GM03348 (cell line): ENCODE measurements at regions not wholly inside any gene's neighbourhood (a gene's known extent, or its start where the extent isn't known, plus 50 kb on each side); places are given as distances from the start of the nearest gene placed in this dataset.
"Not testable (repeated sequence)": the region's sequence is repeated elsewhere in the genome, so short reads cannot be mapped to it uniquely, and the experiment has no call there.

Experiments used
- DNase-seq: peaks from one replicate; pipeline ENCODE4 v3.0.0; 2012; ENCODE audit warnings: low spot score

DNA sequence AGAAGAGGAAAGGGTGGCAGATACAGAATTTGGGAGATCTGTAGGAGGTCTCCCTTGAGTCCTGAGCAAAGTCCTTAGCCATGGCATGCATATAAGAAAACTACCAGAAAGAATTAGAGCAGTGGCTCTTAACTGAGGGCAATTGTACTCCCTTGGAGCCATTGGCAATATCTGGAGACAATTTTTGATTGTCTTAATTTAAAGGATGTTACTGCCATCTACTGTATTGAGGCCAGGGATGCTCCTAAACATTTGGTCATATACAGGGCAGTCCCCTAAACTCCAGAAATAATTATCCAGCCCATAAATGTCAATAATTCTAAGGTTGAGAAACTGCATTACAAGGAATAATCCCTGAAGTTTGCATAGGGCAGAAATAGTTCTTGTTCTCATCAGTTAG, 136.4 kb upstream of the ODAD2 start:
- DNase-seq = peak; percentile 15

DNA sequence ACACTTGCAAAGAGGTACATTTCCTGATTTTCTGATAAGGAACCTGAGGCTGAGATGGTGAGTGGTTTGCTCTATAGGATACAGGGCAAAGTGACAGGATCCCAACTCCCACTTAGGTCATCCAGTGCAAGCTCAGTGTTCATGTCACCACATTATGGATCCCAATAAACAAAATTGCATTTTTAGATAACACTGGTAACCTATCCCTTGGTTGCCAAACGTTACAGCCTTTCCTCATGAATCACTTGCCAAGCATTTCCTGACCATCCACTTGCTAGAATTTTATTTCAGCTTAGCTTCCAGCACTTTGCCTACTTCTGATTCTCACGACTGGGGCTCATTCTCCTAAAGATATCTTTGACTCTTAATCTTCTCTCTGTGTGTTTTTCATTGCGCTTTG, 131.4 kb upstream of the ODAD2 start:
- DNase-seq = peak; percentile 56

DNA sequence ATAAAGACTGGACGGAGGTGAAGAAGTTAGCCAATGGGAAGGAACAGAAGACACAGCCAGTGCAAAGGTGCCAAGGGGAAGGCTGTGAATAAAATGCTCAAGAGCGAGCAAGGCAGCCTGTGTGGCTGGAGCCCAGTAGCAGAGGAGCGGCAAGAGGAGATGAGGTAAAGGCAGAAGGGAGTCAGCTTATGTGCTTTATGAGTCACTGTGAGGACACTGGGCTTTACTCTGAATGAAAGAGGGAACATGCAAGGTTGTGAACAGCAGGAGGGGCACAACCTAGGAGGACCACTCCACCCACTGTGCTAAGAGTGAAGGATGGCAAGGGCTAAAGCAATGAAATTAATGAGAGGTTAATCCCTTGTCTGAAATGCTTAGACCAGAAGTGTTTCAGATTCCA, 129.0 kb upstream of the ODAD2 start:
- DNase-seq = no peak

DNA sequence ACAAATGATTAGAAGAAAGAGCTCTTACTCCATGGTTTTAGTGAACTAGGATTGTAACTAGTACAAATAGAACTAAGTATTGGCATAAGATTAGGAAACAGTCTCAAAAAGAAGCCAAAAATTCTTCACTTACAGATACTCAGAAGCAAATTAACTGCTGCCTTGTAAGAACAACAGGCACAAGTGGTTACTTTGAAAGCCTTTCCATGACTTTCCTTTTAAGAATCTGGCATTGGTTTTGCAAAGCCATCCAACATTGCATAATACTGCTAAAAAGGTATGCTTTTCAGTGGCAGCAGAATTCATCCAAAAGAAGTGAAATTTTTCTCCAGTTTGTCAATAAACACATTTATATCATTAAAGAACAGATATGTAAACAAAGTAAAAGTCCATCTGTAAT, 126.8 kb upstream of the ODAD2 start:
- DNase-seq = peak; percentile 46

DNA sequence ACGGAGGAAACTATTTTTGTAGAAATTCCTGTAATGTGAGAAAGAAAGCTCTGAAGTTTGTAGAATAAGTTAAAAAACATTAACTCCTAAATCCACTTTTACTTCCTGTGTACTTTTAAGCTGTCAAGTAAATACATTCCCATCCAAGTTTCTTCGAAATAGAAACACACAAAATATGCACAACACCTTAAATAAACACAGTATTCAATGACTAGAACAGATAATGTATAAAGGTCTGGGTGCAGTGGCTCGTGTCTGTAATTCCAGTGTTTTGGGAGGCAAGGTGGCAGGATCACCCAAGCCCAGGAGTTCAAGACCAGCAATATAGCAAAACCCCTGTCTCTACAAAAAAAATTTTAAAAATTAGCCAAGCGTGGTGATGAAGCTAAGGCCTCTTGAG, 121.9 kb upstream of the ODAD2 start:
- DNase-seq = no peak

DNA sequence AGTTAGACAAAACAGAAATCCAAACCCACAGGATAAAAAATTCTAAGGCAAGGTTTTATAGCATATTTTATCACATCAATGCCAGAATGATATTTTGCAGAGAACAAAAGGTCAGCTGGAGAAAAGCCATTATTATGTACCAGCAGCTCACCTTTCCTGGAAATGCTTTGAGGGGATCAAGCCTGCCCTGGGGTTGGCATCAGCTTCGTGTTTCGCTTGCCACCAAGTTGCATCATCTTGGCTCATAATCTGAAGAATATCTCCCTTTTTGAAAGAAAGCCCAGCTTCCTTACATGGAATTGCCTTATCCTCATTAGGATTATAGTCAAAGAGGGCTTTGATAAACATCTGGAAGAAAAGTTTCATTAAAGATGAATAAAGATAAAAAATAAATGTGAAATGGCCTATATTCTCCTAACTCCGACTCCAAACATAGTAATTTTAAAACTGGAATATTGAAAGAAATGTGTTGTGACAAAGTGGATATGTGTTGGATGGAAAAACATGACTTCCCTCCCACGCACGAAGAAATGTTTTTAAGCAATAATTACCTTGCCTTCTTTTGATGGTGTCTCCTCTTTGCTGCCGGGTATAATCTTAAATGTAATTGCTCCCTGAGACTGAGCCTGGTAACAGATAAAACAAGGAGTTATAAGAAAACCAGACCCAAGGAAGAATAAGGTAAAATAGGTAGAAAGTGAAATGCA, 121.3 kb upstream of the ODAD2 start:
- no peak for DNase-seq

DNA sequence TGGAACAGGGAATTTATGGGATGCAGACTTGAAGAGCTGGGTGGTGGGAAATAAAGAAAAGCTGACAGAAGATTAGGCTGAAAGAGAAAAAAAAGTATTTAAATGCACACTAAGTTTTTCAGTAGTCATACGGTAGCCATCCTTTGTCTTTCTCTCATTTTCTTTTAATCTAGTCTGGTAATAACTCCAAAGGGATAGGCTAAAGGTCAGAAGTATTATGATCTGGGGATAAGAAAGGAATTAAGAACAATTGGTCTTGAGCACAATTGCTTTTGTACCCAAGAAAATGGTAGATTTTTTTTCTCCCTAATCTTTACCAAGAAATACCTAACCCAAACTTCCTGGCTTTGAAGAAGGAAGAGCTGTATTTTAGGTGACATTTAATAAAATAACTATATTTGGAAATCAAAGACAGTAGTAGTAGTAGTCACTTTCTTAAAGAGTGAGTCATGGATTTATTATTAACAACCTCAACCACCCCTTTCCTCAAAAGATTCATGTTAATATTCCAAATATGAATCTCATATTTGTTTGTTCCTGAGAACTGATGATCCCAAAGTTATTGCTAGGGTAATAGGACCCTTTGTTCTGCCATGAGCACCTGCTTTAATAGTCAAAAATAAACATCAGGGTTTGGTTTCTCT, 120.2 kb upstream of the ODAD2 start:
- no peak for DNase-seq

DNA sequence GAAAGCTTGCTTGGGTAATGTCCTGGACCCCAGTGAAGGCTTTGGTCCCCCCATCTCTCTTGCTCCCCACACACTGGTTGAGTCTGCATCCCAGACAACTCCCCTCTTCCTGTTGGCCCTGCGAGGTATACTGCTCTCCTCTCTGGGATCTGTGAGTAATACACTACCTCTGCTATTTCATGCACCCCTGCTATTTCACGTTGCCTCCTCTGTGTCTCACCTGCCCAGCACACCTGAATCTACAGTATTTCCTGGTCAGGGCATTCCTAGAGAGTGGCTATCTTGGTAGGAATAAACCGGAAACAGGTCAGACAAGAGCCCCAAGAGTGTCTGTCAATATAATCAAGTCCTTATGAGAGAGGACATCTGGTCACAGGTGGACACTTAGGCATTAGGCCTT, 114.3 kb upstream of the ODAD2 start:
- DNase-seq = no peak

DNA sequence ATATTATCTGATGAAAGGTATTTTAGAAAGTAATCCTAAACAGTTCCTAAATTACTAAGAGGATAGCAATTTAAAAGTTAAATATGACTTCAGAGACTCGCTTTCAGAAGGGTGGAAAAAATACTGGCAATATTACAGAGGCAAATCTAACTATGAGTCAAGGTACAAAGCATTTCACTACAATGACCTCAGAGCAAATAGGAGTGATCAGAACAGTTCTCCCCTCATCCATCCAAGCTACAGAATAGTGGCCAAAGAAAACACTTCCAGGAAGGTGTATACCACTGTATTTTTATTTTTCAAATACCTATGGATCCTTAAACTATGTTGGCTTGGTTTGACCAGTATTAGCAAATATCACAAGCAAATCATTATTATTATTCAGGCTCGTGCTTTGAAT, 112.8 kb upstream of the ODAD2 start:
- DNase-seq = peak; percentile 47

DNA sequence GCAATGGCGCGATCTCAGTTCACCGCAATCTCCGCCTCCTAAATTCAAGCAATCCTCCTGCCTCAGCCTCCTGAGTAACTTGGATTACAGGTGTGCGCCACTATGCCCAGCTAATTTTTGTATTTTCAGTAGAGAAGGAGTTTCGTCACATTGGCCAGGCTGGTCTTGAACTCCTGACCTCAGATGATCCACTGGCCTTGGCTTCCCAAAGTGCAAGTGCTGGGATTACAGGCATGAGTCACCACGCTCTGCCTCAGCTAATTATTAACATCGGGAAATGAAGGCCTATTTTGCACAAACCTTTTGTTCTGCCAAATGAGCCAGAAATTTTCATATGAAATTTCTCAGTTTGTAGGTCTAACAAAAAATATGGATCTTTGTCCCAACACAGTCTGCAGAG, 106.7 kb upstream of the ODAD2 start:
- no peak for DNase-seq

DNA sequence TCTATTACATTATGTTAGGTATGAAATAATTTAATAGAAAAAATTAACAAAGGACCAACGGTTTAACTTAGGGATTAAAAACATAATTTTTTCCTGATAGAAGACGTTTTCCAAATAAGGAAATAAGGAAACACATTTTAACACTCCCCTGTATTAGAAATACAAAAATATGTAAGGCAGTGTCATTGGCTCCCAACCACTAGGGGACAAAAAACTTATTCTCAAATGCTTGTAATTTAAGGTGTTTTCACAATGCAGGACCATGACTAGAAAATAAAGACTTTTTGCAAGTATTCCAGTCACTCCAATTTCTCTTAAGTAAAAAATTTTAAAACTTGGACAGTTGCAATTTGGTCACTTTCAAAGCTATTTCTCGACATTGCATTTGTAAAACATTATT, 98.8 kb upstream of the ODAD2 start:
- DNase-seq = no peak

DNA sequence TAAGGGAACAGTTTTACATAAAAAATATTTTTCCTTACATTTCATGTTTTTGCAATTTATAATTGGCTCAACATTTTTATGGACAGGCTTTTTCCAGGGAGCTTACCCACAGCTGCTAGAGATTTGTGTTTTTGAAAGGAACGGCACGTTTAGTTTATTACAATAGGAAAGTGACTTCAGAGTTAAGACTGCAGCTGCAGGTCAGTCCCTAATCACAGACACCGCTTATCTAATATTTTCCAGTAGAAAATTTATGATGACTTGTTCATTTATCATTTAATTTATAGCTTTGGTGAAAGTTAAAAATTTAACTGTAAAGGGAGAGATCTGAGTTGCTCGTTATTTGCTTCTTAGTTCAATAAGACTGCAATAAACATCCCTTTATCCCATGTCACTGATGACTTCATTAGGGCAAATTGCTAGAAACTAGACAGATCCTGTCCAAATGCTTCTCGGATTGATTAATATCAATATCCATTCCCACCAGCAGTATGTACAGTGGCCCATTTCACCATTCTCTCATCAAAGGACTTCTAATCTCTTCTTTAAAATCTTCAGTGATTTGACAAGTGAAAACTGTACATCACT, 97.0 kb upstream of the ODAD2 start:
- DNase-seq = peak; percentile 13

DNA sequence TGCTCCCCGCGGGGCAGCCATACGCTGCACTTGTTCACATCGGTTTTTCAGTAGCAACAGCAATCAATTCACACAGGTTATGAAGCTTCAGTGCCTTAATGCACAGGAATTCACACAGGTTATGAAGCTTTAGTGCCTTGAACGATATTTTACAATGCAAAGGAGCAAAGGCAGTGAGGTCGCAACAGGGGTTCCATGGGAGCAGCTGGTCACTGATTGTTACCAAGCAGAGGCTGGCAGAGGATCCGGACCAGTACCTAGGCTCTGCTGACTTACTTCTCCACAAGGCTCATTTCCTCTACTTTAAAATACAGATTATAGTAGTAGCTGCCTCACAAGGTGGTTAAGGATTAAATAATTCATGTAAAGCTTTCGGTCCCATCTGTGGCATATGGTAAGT, 95.2 kb upstream of the ODAD2 start:
- no peak for DNase-seq

DNA sequence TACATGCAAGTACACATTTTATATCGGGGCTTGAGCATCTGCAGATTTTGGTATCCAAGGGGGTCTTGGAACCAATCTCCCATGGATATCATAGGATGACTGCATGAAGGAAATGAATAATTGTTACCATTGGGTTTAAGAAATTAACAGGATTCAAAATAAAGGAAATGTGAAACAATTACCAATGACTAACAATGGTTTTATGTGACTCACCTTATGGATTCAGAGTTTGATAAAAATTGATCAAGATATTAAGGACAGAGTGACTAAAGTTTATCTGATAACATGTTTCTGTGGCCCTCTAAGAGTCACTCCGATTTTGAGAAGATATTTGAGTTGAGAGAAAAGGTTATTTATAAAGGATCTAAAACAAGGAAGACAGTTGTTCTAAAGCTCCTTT, 93.0 kb upstream of the ODAD2 start:
- DNase-seq = no peak

DNA sequence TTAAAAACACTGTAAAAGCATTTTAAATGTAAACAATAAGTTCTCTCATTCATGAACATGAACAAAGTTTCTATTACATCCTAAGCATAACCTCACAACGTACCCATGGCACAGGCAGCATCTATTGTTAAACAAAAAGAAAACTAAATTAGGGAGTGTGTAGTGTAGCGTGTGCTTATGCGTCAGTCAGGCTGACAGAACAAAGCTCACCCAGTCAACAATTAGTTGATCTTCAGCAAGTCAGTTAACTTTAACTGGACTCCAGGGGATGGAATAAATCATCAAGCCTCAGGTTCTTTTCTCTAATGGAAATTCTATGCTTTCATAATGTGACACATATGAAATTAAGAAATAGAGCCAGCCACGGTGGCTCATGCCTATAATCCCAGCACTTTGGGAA, 91.6 kb upstream of the ODAD2 start:
- no peak for DNase-seq

DNA sequence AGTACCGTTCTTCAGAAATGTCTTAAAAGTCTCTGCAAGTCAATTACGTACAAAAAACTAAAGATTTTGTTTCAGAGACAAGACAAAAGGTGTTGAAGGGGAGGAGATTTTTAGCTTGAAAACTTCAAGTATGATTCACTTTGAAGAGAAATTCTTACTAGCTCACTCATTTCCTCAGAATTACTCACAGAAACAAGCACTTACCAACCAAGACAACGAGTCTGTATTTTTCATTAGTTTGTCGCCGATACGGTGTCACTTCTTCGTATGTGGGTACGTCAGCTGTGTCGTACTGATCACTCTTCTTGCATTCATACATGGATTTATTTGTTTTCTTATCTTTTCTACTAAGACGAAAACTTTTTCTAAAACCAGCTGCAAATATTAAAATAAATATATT, 90.6 kb upstream of the ODAD2 start:
- peak; percentile 38 for DNase-seq

DNA sequence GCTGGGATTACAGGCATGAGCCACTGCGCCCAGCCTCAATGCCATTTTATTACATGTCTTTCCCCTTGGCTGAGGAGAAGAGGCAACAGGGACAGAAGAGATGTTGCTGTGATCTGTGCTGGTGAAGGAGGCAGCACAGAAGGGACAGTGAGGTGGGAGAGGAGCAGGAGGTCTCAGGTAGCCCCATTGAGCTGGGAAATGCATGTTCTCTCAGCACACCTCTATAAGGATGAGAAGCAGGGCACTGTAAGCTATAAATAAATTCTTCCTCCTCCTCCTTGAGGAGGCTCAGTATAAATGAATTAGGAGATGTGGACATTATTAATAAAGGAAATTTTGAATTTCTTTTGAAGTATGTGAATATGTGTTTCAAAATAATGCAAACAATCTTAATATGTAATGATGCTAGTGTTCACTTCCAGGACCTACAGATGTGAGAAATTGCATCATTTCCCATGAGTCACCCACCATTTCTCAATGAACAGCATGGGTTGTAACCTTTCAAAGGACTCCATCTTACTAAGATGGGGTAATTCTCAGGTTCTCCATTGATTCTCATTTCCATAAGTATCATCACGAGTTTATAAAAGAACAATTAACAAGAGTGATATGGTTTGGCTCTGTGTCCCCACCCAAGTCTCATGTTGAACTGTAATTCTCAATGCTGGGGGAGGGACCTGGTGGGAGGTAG, 88.9 kb upstream of the ODAD2 start:
- peak; percentile 36 for DNase-seq

DNA sequence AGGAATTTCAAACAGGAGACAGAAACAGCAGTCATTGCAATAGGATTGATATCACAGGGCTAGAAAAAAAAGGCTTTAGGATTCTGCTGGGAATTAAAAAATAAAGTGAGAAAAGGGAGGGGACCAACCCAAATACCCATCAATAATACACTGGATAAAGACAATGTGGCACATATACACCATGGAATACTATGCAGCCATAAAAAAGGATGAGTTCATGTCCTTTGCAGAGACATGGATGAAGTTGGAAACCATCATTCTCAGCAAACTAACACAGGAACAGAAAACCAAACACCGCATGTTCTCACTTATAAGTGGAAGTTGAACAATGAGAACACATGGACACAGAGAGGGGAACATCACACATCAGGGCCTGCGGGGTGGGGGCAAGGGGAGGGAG, 86.9 kb upstream of the ODAD2 start:
- DNase-seq = not testable (repeated sequence)

DNA sequence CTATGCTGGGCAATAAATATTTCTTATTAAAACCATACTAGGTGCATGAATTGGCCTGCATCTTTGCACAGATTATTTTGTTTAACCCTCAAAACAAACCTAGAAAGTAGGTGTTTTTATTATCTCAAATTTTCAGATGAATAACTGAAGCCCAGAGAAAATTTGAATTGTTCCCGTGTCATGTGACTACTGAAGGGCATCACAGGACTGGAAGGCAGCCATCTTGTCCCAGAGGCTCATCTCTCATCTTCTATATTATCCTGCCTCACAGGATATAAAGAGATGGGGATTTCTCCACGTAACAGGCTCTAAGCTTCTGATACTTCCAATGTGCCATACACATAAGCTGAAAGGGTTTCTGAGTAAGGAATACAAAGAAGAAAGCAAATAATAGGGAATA, 84.0 kb upstream of the ODAD2 start:
- DNase-seq = no peak

DNA sequence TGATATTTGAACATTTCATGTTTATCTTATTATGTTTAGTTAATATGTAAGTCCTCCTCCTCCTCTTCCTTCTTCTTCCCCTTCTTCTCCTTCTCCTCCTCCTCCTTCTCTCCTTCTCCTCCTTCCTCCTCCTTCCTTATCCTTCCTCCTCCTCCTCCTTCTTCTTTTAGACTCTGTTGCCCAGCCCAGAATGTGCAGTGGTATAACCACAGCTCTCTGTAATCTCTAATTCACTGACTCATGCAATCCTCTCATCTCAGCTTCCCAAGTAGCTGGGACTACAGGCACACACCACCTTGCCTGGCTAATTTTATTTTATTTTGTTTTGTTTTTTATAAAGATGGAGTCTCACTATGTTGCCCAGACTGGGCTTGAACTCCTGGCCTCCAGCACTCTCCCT, 83.4 kb upstream of the ODAD2 start:
- no peak for DNase-seq

DNA sequence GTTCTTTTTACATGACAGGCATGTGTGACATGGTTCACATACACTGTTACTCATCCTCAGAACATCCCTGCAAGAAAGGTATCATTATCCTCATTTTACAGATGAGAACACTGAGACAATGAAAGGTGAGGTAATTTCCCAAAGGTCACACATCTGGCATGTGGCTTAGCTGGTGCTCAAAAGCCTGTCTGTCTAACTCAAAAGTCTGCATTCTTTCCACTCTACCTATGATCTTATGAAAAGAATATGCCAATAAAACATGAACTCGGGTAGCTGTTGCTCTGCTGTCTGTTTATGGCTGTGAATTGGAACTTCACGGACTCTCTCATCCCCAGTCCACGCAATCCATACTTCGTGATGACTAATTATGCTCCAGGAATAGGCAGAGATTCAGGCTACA, 79.0 kb upstream of the ODAD2 start:
- DNase-seq = peak; percentile 37

DNA sequence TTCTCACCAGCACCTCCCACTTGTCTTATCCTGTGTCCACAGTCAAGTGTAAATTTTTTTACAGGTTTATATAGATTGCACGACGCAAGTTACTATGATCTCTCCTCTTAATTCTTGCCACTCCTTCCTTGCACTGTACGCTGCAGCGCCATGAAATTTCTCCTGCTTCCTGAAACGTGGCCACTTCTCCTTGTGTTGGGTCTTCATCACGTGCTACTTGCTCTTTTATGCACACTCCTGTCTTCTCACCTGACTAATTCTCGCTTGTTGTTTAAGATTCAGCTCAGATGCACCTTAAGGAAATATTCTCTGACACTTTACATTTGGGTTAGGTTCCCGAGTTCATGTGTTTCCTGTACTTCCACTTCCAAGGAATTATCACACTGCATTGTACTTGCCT, 76.5 kb upstream of the ODAD2 start:
- no peak for DNase-seq

DNA sequence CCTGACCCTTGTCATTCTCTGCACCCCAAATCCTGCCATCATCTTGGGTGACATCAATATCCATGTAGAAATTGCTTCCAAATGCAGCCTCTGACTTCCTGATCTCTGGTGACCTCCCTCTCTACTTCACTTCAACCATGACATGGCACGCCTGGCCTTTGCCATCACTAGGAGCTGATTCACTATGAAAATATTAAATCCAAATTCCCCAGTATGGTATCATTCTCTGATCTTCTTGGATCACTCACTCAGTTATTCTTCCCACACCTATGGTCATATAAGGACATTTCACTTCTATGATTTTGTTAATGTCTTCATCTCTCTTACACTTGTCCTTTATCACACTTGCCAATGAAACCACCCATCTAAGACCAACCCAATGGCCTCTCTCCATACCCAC, 73.7 kb upstream of the ODAD2 start:
- no peak for DNase-seq
